OCI-LY3 (cell line): ENCODE measurements at regions not wholly inside any gene's neighbourhood (a gene's known extent, or its start where the extent isn't known, plus 50 kb on each side); places are given as distances from the start of the nearest gene placed in this dataset.
A peak's percentile ranks its signal among the peaks of the same experiment; 100 is the strongest.
"Not testable (repeated sequence)": the region's sequence is repeated elsewhere in the genome, so short reads cannot be mapped to it uniquely, and the experiment has no call there.

Source experiments
- H2AFZ ChIP-seq: fragments of 200-600, 300-600 bp; shearing (Covaris generic); 2 replicates; pipeline ENCODE4 v1.6.0; 2014; ENCODE audit warnings: antibody characterized with exemption, low read depth, low read length
- H3K27ac ChIP-seq: fragments of 200-600, 300-600 bp; sonication (generic); 2 replicates; pipeline ENCODE4 v1.5.1; 2014; ENCODE audit warnings: mild to moderate bottlenecking, low read length, moderate library complexity, mixed read lengths
- H3K27me3 ChIP-seq: fragments of 200-600, 300-600 bp; sonication (generic); 2 replicates; pipeline ENCODE4 v1.6.1; 2014; ENCODE audit warnings: low read depth, low read length, mixed read lengths
- H3K36me3 ChIP-seq: fragments of 200-600, 300-600 bp; sonication (generic); replicated peaks from 2 replicates; pipeline ENCODE3; 2014; ENCODE audit warnings: low read depth, low read length, mixed read lengths
- H3K4me1 ChIP-seq: fragments of 300-600, 200-600 bp; sonication (generic); 2 replicates; pipeline ENCODE4 v1.6.1; 2014; ENCODE audit warnings: low read length, mixed read lengths
- H3K4me2 ChIP-seq: fragments of 200-600, 300-600 bp; sonication (generic); 2 replicates; pipeline ENCODE4 v1.6.1; 2014; ENCODE audit warnings: low read length, mixed read lengths
- H3K4me3 ChIP-seq: fragments of 300-600, 200-600 bp; sonication (generic); 2 replicates; pipeline ENCODE4 v1.5.1; 2014; ENCODE audit warnings: antibody characterized with exemption, mild to moderate bottlenecking, low read length, moderate library complexity
- H3K79me2 ChIP-seq: fragments of 300-600, 200-600 bp; shearing (Covaris generic); 2 replicates; pipeline ENCODE4 v1.6.1; 2014; ENCODE audit warnings: mild to moderate bottlenecking, low read length, mixed read lengths
- H3K9ac ChIP-seq: fragments of 300-600, 200-600 bp; shearing (Covaris generic); 2 replicates; pipeline ENCODE4 v1.6.0; 2014; ENCODE audit warnings: mild to moderate bottlenecking, low read length, moderate library complexity
- H3K9me3 ChIP-seq: fragments of 200-600, 300-600 bp; shearing (Covaris generic); 2 replicates; pipeline ENCODE4 v1.6.1; 2014; ENCODE audit warnings: low read length, mixed read lengths; ENCODE audit not compliant: insufficient read depth
- H4K20me1 ChIP-seq: fragments of 200-600, 300-600 bp; sonication (generic); 2 replicates; pipeline ENCODE4 v1.6.1; 2016; ENCODE audit warnings: low read length, mixed read lengths; ENCODE audit not compliant: insufficient read depth
- EZH2phosphoT487 ChIP-seq: fragments of 200-600 bp; shearing (Covaris generic); IDR thresholded peaks from 2 replicates; pipeline ENCODE4 v1.6.1; 2018; ENCODE audit warnings: antibody characterized with exemption, mixed run types, low read depth
- TF ChIP-seq, protein P1 (sequence below): fragments of 200-600, 300-600 bp; sonication (generic); IDR thresholded peaks from 2 replicates; pipeline ENCODE4 v1.5.1; 2014; ENCODE audit warnings: antibody characterized with exemption, low read length, low read depth

DNA sequence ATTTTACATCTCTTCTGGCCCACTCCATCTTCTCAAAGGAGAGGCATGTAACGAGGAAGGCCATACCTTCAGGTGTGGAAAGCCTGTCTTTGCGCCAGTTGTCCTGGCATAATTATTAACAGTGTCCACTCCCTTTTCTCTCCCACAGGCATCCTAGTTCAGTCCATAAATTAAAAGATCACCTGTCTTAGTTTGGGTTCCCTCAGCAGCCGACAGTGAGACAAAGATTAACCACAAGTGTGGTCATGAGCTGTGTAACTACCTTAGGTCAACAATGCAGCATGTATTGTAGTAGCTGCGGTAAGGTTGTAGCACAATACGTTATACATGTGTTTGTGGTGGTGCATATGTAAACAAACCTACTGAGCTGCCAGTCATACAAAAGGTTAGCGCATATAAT is 103.3 kb upstream of the GALNT15 start:
- no peaks in the 10 kb centered on the region for H3K36me3 ChIP-seq
- H3K9me3 ChIP-seq: no peaks in the 10 kb centered on the region; the same call in 1 of the 2 replicates
- no peak overlapping the region for H3K9ac ChIP-seq
- H2AFZ ChIP-seq: no peak overlapping the region
- no peaks in the 10 kb centered on the region for H4K20me1 ChIP-seq
- H3K79me2 ChIP-seq: no peaks in the 10 kb centered on the region
- TF ChIP-seq, protein P1, sequence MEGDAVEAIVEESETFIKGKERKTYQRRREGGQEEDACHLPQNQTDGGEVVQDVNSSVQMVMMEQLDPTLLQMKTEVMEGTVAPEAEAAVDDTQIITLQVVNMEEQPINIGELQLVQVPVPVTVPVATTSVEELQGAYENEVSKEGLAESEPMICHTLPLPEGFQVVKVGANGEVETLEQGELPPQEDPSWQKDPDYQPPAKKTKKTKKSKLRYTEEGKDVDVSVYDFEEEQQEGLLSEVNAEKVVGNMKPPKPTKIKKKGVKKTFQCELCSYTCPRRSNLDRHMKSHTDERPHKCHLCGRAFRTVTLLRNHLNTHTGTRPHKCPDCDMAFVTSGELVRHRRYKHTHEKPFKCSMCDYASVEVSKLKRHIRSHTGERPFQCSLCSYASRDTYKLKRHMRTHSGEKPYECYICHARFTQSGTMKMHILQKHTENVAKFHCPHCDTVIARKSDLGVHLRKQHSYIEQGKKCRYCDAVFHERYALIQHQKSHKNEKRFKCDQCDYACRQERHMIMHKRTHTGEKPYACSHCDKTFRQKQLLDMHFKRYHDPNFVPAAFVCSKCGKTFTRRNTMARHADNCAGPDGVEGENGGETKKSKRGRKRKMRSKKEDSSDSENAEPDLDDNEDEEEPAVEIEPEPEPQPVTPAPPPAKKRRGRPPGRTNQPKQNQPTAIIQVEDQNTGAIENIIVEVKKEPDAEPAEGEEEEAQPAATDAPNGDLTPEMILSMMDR: no peak
- no peak for TF ChIP-seq EZH2phosphoT487
- H3K4me1 ChIP-seq: peaks cover 7% of the 10 kb centered on the region
- H3K27ac ChIP-seq: no peak overlapping the region
- H3K4me3 ChIP-seq: no peak overlapping the region
- no peaks in the 10 kb centered on the region for H3K27me3 ChIP-seq
- H3K4me2 ChIP-seq: peak overlapping the region; percentile 17; the same call in 1 of the 2 replicates

- Histone ChIP-seq H3K9me3 (no peaks in the 10 kb centered on the region; the same call in 1 of the 2 replicates), H3K79me2 (no peaks in the 10 kb centered on the region), H2AFZ (no peak overlapping the region), H4K20me1 (no peaks in the 10 kb centered on the region), H3K27me3 (no peaks in the 10 kb centered on the region), H3K36me3 (no peaks in the 10 kb centered on the region), H3K27ac (no peak overlapping the region), H3K4me3 (no peak overlapping the region), H3K9ac (no peak overlapping the region), H3K4me2 (no peak overlapping the region), H3K4me1 (peaks cover 7% of the 10 kb centered on the region)
- TF ChIP-seq EZH2phosphoT487: no peak
- TF ChIP-seq, protein P1: no peak
Observed at GRCh38 chr3:16072420-16073110, 101.9 kb upstream of the GALNT15 start.

DNA sequence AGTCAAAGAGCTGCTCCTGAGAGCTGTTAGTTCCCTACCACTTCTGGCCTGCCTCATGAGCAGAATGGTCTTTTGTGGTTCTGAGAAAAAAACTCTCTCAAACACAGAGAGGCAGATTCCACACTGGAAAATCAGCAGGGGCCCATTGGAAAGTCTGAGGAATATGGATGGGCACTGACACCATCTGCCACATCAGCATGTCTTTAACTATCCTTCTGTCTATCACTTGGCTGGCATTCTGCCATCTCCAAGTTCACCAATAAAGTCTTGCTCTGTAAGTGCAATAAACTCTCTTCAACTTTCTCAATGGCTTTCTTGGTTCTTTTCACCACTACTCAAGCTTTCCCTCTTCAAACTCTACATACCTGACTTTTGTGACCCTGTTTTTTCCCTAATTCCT is 101.3 kb upstream of the GALNT15 start:
- H3K4me2 ChIP-seq: no peak overlapping the region
- H3K79me2 ChIP-seq: no peaks in the 10 kb centered on the region
- H3K4me1 ChIP-seq: peaks cover 7% of the 10 kb centered on the region
- no peaks in the 10 kb centered on the region for H4K20me1 ChIP-seq
- TF ChIP-seq, protein P1: no peak
- no peak overlapping the region for H3K27ac ChIP-seq
- H3K9ac ChIP-seq: no peak overlapping the region
- H3K9me3 ChIP-seq: no peaks in the 10 kb centered on the region; the same call in 1 of the 2 replicates
- H3K27me3 ChIP-seq: no peaks in the 10 kb centered on the region
- H3K4me3 ChIP-seq: no peak overlapping the region
- no peaks in the 10 kb centered on the region for H3K36me3 ChIP-seq
- H2AFZ ChIP-seq: no peak overlapping the region

- H3K36me3 ChIP-seq, H3K27ac ChIP-seq, H3K4me1 ChIP-seq, H3K4me2 ChIP-seq, H3K4me3 ChIP-seq, H2AFZ ChIP-seq, H3K79me2 ChIP-seq, H3K27me3 ChIP-seq, H4K20me1 ChIP-seq, H3K9me3 ChIP-seq, H3K9ac ChIP-seq: not testable (repeated sequence)
Observed at GRCh38 chr3:16073990-16074671, 100.3 kb upstream of the GALNT15 start.
